ENCODE measurements at regions not wholly inside any gene's neighbourhood (a gene's known extent, or its start where the extent isn't known, plus 50 kb on each side); places are given as distances from the start of the nearest gene placed in this dataset.

- TF ChIP-seq CTCF (IDR thresholded peaks at IDR 0.05; ENCODE audit: low read depth, low read length): no peak
- DNase-seq (ENCODE audit: low read depth, low spot score): no peak
- no peak overlapping the region for H3K4me3 ChIP-seq (ENCODE audit: low read depth, low read length)
- in situ Hi-C loops (cut with HindIII; ENCODE audit: low sequenced_read_pairs): no loop called here
These were observed 93.4 kb upstream of the CCL2 start for GRCh38 chr17:34161690-34162089.

- H3K4me3 ChIP-seq (ENCODE audit: low read depth, low read length): no peak overlapping the region
- TF ChIP-seq CTCF (IDR thresholded peaks at IDR 0.05; ENCODE audit: low read depth, low read length): no peak
- in situ Hi-C loops (cut with HindIII; ENCODE audit: low sequenced_read_pairs): no loop called here
- no peak for DNase-seq (ENCODE audit: low read depth, low spot score)
These were observed 92.0 kb upstream of the CCL2 start for GRCh38 chr17:34163123-34163522.

GRCh38 chr17:34163646-34164045 lies 91.4 kb upstream of the CCL2 start:
- H3K4me3 ChIP-seq (ENCODE audit: low read depth, low read length): no peak overlapping the region
- no peak for TF ChIP-seq CTCF (IDR thresholded peaks at IDR 0.05; ENCODE audit: low read depth, low read length)
- in situ Hi-C loops (cut with HindIII; ENCODE audit: low sequenced_read_pairs): no loop called here
- DNase-seq (ENCODE audit: low read depth, low spot score): no peak

- H3K4me3 ChIP-seq (ENCODE audit: low read depth, low read length): no peak overlapping the region
- DNase-seq (ENCODE audit: low read depth, low spot score): no peak
- in situ Hi-C loops (cut with HindIII; ENCODE audit: low sequenced_read_pairs): no loop called here
- no peak for TF ChIP-seq CTCF (IDR thresholded peaks at IDR 0.05; ENCODE audit: low read depth, low read length)
These were observed 90.2 kb upstream of the CCL2 start for GRCh38 chr17:34164837-34165236.

GRCh38 chr17:34166352-34166751 lies 88.7 kb upstream of the CCL2 start:
- in situ Hi-C loops (cut with HindIII; ENCODE audit: low sequenced_read_pairs): no loop called here
- no peak for TF ChIP-seq CTCF (IDR thresholded peaks at IDR 0.05; ENCODE audit: low read depth, low read length)
- DNase-seq (ENCODE audit: low read depth, low spot score): no peak

GRCh38 chr17:34167354-34167753 lies 87.7 kb upstream of the CCL2 start:
- in situ Hi-C loops (cut with HindIII; ENCODE audit: low sequenced_read_pairs): no loop called here
- DNase-seq (ENCODE audit: low read depth, low spot score): no peak
- no peak for TF ChIP-seq CTCF (IDR thresholded peaks at IDR 0.05; ENCODE audit: low read depth, low read length)
- H3K4me3 ChIP-seq (ENCODE audit: low read depth, low read length): no peak overlapping the region

More at GRCh38 chr17:34166352-34166751, 88.7 kb upstream of the CCL2 start:
- no peak overlapping the region for H3K4me3 ChIP-seq (ENCODE audit: low read depth, low read length)

- TF ChIP-seq CTCF (IDR thresholded peaks at IDR 0.05; ENCODE audit: low read depth, low read length): no peak
These were observed 86.1 kb upstream of the CCL2 start for GRCh38 chr17:34168989-34169388.

More at GRCh38 chr17:34168989-34169388, 86.1 kb upstream of the CCL2 start:
- H3K4me3 ChIP-seq (ENCODE audit: low read depth, low read length): no peak overlapping the region
- in situ Hi-C loops (cut with HindIII; ENCODE audit: low sequenced_read_pairs): no loop called here
- no peak for DNase-seq (ENCODE audit: low read depth, low spot score)
